ENCODE measurements at regions not wholly inside any gene's neighbourhood (a gene's known extent, or its start where the extent isn't known, plus 50 kb on each side); places are given as distances from the start of the nearest gene placed in this dataset.

DNA sequence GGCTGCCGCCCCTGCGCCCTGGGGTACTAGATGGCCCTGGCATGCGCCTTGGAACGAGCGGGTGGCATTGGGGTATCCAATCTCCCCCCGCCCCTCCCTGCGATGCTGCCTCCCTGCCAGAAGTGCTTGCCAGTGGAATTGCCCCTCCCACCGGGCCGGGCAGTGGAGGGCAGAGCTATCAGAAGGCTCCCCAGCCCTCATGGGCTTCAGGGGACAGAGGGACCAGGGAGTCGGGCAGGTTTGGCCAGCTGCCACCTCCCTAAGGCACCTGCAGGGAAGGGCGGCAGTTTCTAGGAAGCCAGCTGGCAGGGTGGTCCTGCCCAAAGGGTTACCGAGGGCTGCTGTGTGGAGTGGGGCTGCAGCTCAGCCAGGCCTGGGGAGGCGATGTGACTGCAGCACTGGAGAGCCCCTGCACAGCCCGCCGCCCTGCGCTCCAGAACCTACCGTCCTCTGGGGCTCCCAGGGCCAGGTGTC, 52.8 kb upstream of the EGFL7 start (continued):
- no peak for TF ChIP-seq CHD2 (IDR thresholded peaks at IDR 0.05; ENCODE audit: low read length)
- no peak for TF ChIP-seq POU5F1 (IDR thresholded peaks at IDR 0.05; ENCODE audit: low read depth, low read length)
- no peak for TF ChIP-seq NRF1 (IDR thresholded peaks at IDR 0.05; ENCODE audit: low read depth, low read length)
- TF ChIP-seq, protein P1, sequence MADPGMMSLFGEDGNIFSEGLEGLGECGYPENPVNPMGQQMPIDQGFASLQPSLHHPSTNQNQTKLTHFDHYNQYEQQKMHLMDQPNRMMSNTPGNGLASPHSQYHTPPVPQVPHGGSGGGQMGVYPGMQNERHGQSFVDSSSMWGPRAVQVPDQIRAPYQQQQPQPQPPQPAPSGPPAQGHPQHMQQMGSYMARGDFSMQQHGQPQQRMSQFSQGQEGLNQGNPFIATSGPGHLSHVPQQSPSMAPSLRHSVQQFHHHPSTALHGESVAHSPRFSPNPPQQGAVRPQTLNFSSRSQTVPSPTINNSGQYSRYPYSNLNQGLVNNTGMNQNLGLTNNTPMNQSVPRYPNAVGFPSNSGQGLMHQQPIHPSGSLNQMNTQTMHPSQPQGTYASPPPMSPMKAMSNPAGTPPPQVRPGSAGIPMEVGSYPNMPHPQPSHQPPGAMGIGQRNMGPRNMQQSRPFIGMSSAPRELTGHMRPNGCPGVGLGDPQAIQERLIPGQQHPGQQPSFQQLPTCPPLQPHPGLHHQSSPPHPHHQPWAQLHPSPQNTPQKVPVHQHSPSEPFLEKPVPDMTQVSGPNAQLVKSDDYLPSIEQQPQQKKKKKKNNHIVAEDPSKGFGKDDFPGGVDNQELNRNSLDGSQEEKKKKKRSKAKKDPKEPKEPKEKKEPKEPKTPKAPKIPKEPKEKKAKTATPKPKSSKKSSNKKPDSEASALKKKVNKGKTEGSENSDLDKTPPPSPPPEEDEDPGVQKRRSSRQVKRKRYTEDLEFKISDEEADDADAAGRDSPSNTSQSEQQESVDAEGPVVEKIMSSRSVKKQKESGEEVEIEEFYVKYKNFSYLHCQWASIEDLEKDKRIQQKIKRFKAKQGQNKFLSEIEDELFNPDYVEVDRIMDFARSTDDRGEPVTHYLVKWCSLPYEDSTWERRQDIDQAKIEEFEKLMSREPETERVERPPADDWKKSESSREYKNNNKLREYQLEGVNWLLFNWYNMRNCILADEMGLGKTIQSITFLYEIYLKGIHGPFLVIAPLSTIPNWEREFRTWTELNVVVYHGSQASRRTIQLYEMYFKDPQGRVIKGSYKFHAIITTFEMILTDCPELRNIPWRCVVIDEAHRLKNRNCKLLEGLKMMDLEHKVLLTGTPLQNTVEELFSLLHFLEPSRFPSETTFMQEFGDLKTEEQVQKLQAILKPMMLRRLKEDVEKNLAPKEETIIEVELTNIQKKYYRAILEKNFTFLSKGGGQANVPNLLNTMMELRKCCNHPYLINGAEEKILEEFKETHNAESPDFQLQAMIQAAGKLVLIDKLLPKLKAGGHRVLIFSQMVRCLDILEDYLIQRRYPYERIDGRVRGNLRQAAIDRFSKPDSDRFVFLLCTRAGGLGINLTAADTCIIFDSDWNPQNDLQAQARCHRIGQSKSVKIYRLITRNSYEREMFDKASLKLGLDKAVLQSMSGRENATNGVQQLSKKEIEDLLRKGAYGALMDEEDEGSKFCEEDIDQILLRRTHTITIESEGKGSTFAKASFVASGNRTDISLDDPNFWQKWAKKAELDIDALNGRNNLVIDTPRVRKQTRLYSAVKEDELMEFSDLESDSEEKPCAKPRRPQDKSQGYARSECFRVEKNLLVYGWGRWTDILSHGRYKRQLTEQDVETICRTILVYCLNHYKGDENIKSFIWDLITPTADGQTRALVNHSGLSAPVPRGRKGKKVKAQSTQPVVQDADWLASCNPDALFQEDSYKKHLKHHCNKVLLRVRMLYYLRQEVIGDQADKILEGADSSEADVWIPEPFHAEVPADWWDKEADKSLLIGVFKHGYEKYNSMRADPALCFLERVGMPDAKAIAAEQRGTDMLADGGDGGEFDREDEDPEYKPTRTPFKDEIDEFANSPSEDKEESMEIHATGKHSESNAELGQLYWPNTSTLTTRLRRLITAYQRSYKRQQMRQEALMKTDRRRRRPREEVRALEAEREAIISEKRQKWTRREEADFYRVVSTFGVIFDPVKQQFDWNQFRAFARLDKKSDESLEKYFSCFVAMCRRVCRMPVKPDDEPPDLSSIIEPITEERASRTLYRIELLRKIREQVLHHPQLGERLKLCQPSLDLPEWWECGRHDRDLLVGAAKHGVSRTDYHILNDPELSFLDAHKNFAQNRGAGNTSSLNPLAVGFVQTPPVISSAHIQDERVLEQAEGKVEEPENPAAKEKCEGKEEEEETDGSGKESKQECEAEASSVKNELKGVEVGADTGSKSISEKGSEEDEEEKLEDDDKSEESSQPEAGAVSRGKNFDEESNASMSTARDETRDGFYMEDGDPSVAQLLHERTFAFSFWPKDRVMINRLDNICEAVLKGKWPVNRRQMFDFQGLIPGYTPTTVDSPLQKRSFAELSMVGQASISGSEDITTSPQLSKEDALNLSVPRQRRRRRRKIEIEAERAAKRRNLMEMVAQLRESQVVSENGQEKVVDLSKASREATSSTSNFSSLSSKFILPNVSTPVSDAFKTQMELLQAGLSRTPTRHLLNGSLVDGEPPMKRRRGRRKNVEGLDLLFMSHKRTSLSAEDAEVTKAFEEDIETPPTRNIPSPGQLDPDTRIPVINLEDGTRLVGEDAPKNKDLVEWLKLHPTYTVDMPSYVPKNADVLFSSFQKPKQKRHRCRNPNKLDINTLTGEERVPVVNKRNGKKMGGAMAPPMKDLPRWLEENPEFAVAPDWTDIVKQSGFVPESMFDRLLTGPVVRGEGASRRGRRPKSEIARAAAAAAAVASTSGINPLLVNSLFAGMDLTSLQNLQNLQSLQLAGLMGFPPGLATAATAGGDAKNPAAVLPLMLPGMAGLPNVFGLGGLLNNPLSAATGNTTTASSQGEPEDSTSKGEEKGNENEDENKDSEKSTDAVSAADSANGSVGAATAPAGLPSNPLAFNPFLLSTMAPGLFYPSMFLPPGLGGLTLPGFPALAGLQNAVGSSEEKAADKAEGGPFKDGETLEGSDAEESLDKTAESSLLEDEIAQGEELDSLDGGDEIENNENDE (IDR thresholded peaks at IDR 0.05; ENCODE audit: insufficient replicate concordance, low read length), result no peak
- TF ChIP-seq EP300 (IDR thresholded peaks at IDR 0.05; ENCODE audit: borderline replicate concordance in 1 of 2, low read depth in 2 of 2, low read length in 2 of 2), result no peak
- TF ChIP-seq CBX8 (IDR thresholded peaks at IDR 0.05; ENCODE audit: borderline replicate concordance, low read depth, low read length), result no peak
